HUES6 (cell line): ENCODE measurements at regions not wholly inside any gene's neighbourhood (a gene's known extent, or its start where the extent isn't known, plus 50 kb on each side); places are given as distances from the start of the nearest gene placed in this dataset.

Experiments used
- H3K27ac ChIP-seq: 2 replicates; pipeline ENCODE4 v1.7.0; 2013; ENCODE audit warnings: low read depth, mild to moderate bottlenecking, low read length, inconsistent platforms
- H3K27me3 ChIP-seq: 2 replicates; pipeline ENCODE4 v1.6.1; 2013; ENCODE audit warnings: low read length; ENCODE audit not compliant: control insufficient read depth, insufficient read depth
- H3K36me3 ChIP-seq: 2 replicates; pipeline ENCODE4 v1.6.1; 2013; ENCODE audit warnings: low read length; ENCODE audit not compliant: control insufficient read depth, insufficient read depth
- H3K4me1 ChIP-seq: 2 replicates; pipeline ENCODE4 v1.6.1; 2013; ENCODE audit warnings: low read length; ENCODE audit not compliant: control insufficient read depth, insufficient read depth
- H3K4me3 ChIP-seq: 2 replicates; pipeline ENCODE4 v1.5.1; 2013; ENCODE audit warnings: low read depth, low read length
- H3K9ac ChIP-seq: one replicate; pipeline ENCODE4 v1.6.1; 2013; ENCODE audit warnings: mild to moderate bottlenecking, low read length
- H3K9me3 ChIP-seq: 2 replicates; pipeline ENCODE4 v1.6.1; 2013; ENCODE audit warnings: low read depth, low read length; ENCODE audit not compliant: control insufficient read depth, insufficient read depth

- Histone ChIP-seq H3K36me3 (no peaks in the 10 kb centered on the region), H3K9me3 (peaks cover 3% of the 10 kb centered on the region; the same call in 1 of the 2 replicates), H3K27ac (no peak overlapping the region), H3K9ac (no peak overlapping the region), H3K4me3 (no peak overlapping the region), H3K4me1 (0 out of 2 replicates have a peak, but pooled peaks cover 2% of the 10 kb centered on the region), H3K27me3 (no peaks in the 10 kb centered on the region)
These were observed 296.8 kb downstream of the WDR72 start for GRCh38 chr15:53462651-53463050.

GRCh38 chr15:53461677-53462076 is 297.8 kb downstream of the WDR72 start:
- no peak overlapping the region for H3K9ac ChIP-seq
- no peaks in the 10 kb centered on the region for H3K36me3 ChIP-seq
- no peak overlapping the region for H3K4me3 ChIP-seq
- no peaks in the 10 kb centered on the region for H3K27me3 ChIP-seq
- H3K4me1 ChIP-seq = 0 out of 2 replicates have a peak, but pooled peaks cover 4% of the 10 kb centered on the region
- peaks cover 3% of the 10 kb centered on the region; the same call in 1 of the 2 replicates for H3K9me3 ChIP-seq
- H3K27ac ChIP-seq = no peak overlapping the region

DNA sequence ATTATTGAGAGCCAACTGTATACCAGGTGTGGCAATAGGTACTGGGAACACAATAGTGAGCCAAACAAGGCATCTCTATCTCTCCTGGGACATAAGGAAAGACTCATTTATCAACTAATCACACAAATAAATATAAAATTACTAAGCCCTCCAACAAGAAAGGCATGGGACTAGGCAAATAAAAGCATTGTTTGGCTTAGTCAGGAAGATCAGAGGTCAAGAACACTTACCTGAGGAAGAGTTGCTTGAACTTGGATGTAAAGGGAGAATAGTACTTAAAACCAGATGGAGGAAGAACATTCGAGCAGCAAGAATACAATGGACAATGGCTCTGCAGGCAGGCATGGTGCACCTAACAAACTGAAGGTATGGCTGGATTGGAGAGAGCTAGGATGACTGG is 300.7 kb downstream of the WDR72 start:
- no peak overlapping the region for H3K9ac ChIP-seq
- no peaks in the 10 kb centered on the region for H3K27me3 ChIP-seq
- no peak overlapping the region for H3K4me3 ChIP-seq
- H3K27ac ChIP-seq = no peak overlapping the region
- H3K36me3 ChIP-seq = no peaks in the 10 kb centered on the region
- peaks cover 3% of the 10 kb centered on the region; the same call in 1 of the 2 replicates for H3K9me3 ChIP-seq
- 0 out of 2 replicates have a peak, but pooled peaks cover 4% of the 10 kb centered on the region for H3K4me1 ChIP-seq

DNA sequence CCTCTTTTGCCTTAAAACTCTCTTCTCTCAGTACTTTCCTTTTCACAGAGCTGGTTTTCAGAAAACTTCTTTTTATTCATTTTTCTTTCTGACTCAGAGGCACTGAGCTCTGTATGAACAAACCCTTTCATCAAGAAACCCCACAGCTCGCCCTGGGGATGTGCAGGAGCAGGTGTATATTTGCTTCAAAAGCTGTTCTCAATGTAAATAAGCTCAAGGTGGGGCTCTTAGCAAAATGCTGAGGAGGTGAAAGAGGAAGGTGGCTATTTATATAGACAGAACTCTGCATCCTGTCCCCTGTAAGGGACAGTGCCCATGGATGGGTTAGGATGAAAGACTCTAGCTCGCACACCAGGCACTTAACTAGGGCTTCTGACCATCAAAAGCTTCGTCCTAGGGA is 302.0 kb downstream of the WDR72 start:
- H3K27me3 ChIP-seq = no peaks in the 10 kb centered on the region
- H3K9me3 ChIP-seq = peaks cover 3% of the 10 kb centered on the region; the same call in 1 of the 2 replicates
- no peaks in the 10 kb centered on the region for H3K36me3 ChIP-seq
- no peak overlapping the region for H3K9ac ChIP-seq
- no peak overlapping the region for H3K27ac ChIP-seq
- H3K4me1 ChIP-seq = 0 out of 2 replicates have a peak, but pooled peaks cover 4% of the 10 kb centered on the region
- H3K4me3 ChIP-seq = no peak overlapping the region

- Histone ChIP-seq H3K36me3 (no peaks in the 10 kb centered on the region), H3K4me3 (no peak overlapping the region), H3K27me3 (no peaks in the 10 kb centered on the region), H3K9me3 (no peaks in the 10 kb centered on the region), H3K4me1 (0 out of 2 replicates have a peak, but pooled peaks cover 4% of the 10 kb centered on the region), H3K9ac (no peak overlapping the region), H3K27ac (no peak overlapping the region)
These were observed 304.4 kb downstream of the WDR72 start for GRCh38 chr15:53454843-53455721.

GRCh38 chr15:53454535-53454842 is 305.0 kb downstream of the WDR72 start:
- 0 out of 2 replicates have a peak, but pooled peaks cover 4% of the 10 kb centered on the region for H3K4me1 ChIP-seq
- no peak overlapping the region for H3K4me3 ChIP-seq
- no peaks in the 10 kb centered on the region for H3K27me3 ChIP-seq
- H3K27ac ChIP-seq = no peak overlapping the region
- H3K9ac ChIP-seq = no peak overlapping the region
- no peaks in the 10 kb centered on the region for H3K9me3 ChIP-seq
- H3K36me3 ChIP-seq = no peaks in the 10 kb centered on the region

- Histone ChIP-seq H3K4me1 (peaks cover 7% of the 10 kb centered on the region; the same call in 1 of the 2 replicates), H3K27me3 (no peaks in the 10 kb centered on the region), H3K36me3 (no peaks in the 10 kb centered on the region), H3K27ac (no peak overlapping the region), H3K9ac (no peak overlapping the region), H3K9me3 (no peaks in the 10 kb centered on the region), H3K4me3 (no peak overlapping the region)
These were observed 306.0 kb downstream of the WDR72 start for GRCh38 chr15:53453253-53454105.

DNA sequence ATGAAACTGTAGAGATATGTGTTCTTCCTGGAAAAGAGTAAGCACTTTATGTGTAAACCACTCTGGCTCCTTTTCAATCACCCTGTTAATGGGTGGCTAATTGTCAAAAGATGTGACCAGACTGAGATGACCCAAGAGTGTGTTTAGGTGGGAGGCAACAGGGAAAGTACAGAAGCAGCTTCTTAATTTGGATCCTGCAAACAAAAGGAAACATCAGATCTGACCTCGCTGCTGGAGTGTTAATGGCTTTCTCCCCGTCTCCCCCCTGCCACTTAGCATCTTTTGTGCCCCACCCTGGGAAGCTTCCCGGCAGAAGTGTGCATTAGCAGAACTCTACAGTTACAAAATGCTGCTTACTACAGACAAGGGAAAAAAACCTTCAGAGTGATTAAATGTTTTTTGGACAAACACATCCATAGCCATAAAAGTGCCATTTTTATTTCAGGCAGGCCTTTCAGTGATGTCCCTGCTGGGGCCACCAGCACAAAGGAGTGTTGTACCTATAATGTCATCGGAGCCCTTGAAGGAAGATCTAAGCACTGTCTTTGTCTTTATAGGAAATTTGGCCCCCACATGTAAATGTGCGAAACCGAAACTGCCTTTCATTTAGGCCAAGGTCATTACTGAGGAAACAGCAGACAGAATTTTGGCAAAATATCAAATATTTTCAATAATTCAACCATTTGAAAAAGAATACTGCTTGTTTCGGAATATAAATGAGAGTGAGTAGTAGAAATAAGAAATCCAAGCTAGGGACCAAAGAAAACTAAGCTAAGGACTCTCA is 311.0 kb downstream of the WDR72 start:
- H3K4me1 ChIP-seq = peaks cover 7% of the 10 kb centered on the region
- H3K27ac ChIP-seq = no peak overlapping the region
- H3K36me3 ChIP-seq = no peaks in the 10 kb centered on the region
- H3K4me3 ChIP-seq = no peak overlapping the region
- no peaks in the 10 kb centered on the region for H3K27me3 ChIP-seq
- no peak overlapping the region for H3K9ac ChIP-seq
- no peaks in the 10 kb centered on the region for H3K9me3 ChIP-seq

DNA sequence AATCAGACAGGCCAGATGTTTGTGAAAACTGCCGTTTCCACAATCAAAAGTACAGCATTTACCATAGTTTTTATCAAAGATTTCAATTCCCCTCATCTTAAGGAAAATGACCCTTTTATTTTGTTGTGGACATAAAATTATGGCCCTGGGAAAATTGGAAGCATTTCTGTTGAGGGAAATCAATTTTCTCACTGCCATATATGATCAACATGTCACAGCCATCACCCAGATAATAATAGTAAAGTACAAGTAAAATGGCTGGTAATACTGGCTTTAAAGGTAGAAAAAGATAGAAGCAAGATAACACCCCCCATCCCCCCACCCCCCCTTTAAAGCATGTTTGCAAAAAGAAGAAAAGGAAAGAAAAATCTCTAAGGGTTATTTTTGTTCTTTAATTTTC is 311.7 kb downstream of the WDR72 start:
- Histone ChIP-seq H3K27me3 (no peaks in the 10 kb centered on the region), H3K36me3 (no peaks in the 10 kb centered on the region), H3K27ac (no peak overlapping the region), H3K9ac (no peak overlapping the region), H3K4me3 (no peak overlapping the region), H3K4me1 (peaks cover 7% of the 10 kb centered on the region), H3K9me3 (no peaks in the 10 kb centered on the region)

GRCh38 chr15:53447053-53447574 is 312.3 kb downstream of the WDR72 start:
- no peak overlapping the region for H3K9ac ChIP-seq
- H3K27ac ChIP-seq = no peak overlapping the region
- no peaks in the 10 kb centered on the region for H3K36me3 ChIP-seq
- no peaks in the 10 kb centered on the region for H3K27me3 ChIP-seq
- H3K4me3 ChIP-seq = no peak overlapping the region
- H3K4me1 ChIP-seq = peaks cover 7% of the 10 kb centered on the region
- H3K9me3 ChIP-seq = no peaks in the 10 kb centered on the region
